Fibroblast of lung (primary cell): ENCODE measurements at regions not wholly inside any gene's neighbourhood (a gene's known extent, or its start where the extent isn't known, plus 50 kb on each side); places are given as distances from the start of the nearest gene placed in this dataset.

ENCODE experiments used
- DNase-seq, 2 donors: peaks; one replicate each; pipeline versions ENCODE4 v3.0.0 to v3.0.0-alpha.2; 2010; ENCODE audit warnings: low read depth in 2 of 2
- H2AFZ ChIP-seq: 2 replicates; pipeline ENCODE4 v1.5.1; 2012; ENCODE audit warnings: low read length, control low read depth, inconsistent platforms
- H3K27ac ChIP-seq: 2 replicates; pipeline ENCODE4 v1.5.1; 2011; ENCODE audit warnings: low read length, control low read depth; ENCODE audit not compliant: insufficient read depth
- H3K27me3 ChIP-seq: 2 replicates; pipeline ENCODE4 v1.5.1; 2011; ENCODE audit warnings: mild to moderate bottlenecking, low read length; ENCODE audit not compliant: control insufficient read depth, insufficient read depth
- H3K36me3 ChIP-seq: 2 replicates; pipeline ENCODE4 v1.5.1; 2011; ENCODE audit warnings: low read length; ENCODE audit not compliant: control insufficient read depth, insufficient read depth
- H3K4me1 ChIP-seq: 2 replicates; pipeline ENCODE4 v1.5.1; 2011; ENCODE audit warnings: low read length; ENCODE audit not compliant: control insufficient read depth, insufficient read depth; ENCODE audit errors: extremely low read depth
- H3K4me2 ChIP-seq: 2 replicates; pipeline ENCODE4 v1.5.1; 2011; ENCODE audit warnings: low read length, control low read depth; ENCODE audit not compliant: insufficient read depth; ENCODE audit errors: extremely low read depth
- H3K4me3 ChIP-seq, 4 experiments: fragments of 200-600 bp in 1 of 4; sonication (generic) in 1 of 4; replicated peaks in 1 of 4; 2 replicates each; pipeline ENCODE4 v1.5.1; 2011 to 2016; ENCODE audit warnings: low read length in 4 of 4, low read depth in 3 of 4, mild to moderate bottlenecking in 3 of 4, control low read depth in 2 of 4, inconsistent platforms in 1 of 4, mixed read lengths in 1 of 4; ENCODE audit not compliant: insufficient read depth in 1 of 4; ENCODE audit errors: control extremely low read depth in 1 of 4
- H3K79me2 ChIP-seq: 2 replicates; pipeline ENCODE4 v1.5.1; 2012; ENCODE audit warnings: mild to moderate bottlenecking, low read length, inconsistent platforms; ENCODE audit not compliant: control insufficient read depth, insufficient read depth
- H3K9ac ChIP-seq: 2 replicates; pipeline ENCODE4 v1.5.1; 2011; ENCODE audit warnings: mild to moderate bottlenecking, low read length, control low read depth; ENCODE audit not compliant: insufficient read depth
- H3K9me3 ChIP-seq: 2 replicates; pipeline ENCODE4 v1.5.1; 2012; ENCODE audit warnings: low read depth, low read length; ENCODE audit not compliant: control insufficient read depth, insufficient read depth
- H4K20me1 ChIP-seq: 2 replicates; pipeline ENCODE4 v1.5.1; 2011; ENCODE audit warnings: low read length; ENCODE audit not compliant: control insufficient read depth, insufficient read depth; ENCODE audit errors: extremely low read depth
- EZH2 ChIP-seq: IDR thresholded peaks from 2 replicates; pipeline ENCODE4 v1.5.1; 2012; ENCODE audit warnings: low read length, control low read depth, mild to moderate bottlenecking; ENCODE audit errors: missing control alignments
- TF ChIP-seq, protein P1 (sequence below), 2 donors: IDR thresholded peaks in 1 of 2; conservative IDR thresholded peaks in 1 of 2; 1 replicate in 1 of 2; 2 replicates in 1 of 2; pipeline ENCODE4 v1.5.1; 2011 to 2012; ENCODE audit warnings: low read length in 2 of 2, control low read depth in 1 of 2, inconsistent platforms in 1 of 2, low read depth in 1 of 2, mild to moderate bottlenecking in 1 of 2

DNA sequence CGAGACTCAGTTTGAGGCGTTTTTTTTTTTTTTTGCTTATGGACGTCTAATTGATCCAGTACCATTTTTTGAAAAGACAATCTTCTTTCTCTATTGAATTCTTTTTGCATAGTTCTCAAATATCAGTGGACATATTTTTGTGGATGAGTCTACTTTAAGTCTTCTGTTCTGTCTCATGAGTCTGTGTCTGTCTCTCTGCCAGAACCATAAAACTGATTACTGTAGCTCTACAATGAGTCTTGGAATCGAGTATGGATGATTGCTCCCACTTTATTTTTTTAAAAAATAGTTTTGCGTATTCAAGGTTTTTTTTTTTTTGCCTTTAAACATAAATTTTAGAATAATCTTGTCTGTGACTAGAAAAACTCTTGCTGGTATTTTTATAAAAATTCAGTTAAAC lies 323.5 kb downstream of the ZNF326 start:
- no peak overlapping the region for H3K9ac ChIP-seq
- H3K27me3 ChIP-seq: no peaks in the 10 kb centered on the region
- H4K20me1 ChIP-seq: no peaks in the 10 kb centered on the region
- no peak overlapping the region for H3K4me2 ChIP-seq
- H3K9me3 ChIP-seq: no peaks in the 10 kb centered on the region
- H3K27ac ChIP-seq: no peak overlapping the region
- H3K36me3 ChIP-seq: no peaks in the 10 kb centered on the region
- H3K4me3 ChIP-seq: no peak overlapping the region
- H3K4me1 ChIP-seq: no peaks in the 10 kb centered on the region
- TF ChIP-seq EZH2: no peak
- TF ChIP-seq, protein P1, sequence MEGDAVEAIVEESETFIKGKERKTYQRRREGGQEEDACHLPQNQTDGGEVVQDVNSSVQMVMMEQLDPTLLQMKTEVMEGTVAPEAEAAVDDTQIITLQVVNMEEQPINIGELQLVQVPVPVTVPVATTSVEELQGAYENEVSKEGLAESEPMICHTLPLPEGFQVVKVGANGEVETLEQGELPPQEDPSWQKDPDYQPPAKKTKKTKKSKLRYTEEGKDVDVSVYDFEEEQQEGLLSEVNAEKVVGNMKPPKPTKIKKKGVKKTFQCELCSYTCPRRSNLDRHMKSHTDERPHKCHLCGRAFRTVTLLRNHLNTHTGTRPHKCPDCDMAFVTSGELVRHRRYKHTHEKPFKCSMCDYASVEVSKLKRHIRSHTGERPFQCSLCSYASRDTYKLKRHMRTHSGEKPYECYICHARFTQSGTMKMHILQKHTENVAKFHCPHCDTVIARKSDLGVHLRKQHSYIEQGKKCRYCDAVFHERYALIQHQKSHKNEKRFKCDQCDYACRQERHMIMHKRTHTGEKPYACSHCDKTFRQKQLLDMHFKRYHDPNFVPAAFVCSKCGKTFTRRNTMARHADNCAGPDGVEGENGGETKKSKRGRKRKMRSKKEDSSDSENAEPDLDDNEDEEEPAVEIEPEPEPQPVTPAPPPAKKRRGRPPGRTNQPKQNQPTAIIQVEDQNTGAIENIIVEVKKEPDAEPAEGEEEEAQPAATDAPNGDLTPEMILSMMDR (conservative IDR thresholded peaks at IDR 0.05 in 1 of 2, IDR thresholded peaks at IDR 0.05 in 1 of 2; ENCODE audit: low read depth in 1 of 2, low read length in 2 of 2): no peak
- no peak overlapping the region for H2AFZ ChIP-seq
- no peaks in the 10 kb centered on the region for H3K79me2 ChIP-seq
- DNase-seq: no peak

DNA sequence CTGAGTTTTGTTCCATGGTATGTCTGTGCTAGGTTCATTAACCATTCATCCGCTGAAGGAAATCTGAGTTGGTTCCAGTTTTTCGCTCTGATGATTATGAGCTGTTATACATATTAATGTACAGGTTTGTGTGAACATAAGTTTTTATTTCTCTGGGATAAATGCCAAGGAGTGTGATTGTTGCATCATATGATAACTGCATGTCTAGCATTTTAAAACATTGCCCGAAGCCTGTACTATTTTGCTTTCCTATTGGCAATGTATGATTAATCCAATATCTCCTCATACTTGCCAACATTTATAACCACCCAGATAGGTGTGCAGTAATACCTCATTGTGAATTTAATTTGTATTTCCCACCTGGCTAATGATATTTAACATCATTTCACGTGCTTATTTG lies 322.7 kb downstream of the ZNF326 start:
- Histone ChIP-seq H3K4me2 (no peak overlapping the region), H3K4me1 (no peaks in the 10 kb centered on the region), H3K4me3 (no peak overlapping the region), H3K9ac (no peak overlapping the region), H3K27ac (no peak overlapping the region), H3K79me2 (no peaks in the 10 kb centered on the region), H4K20me1 (no peaks in the 10 kb centered on the region), H3K27me3 (no peaks in the 10 kb centered on the region), H3K36me3 (no peaks in the 10 kb centered on the region), H3K9me3 (no peaks in the 10 kb centered on the region), H2AFZ (no peak overlapping the region)
- TF ChIP-seq, protein P1 (conservative IDR thresholded peaks at IDR 0.05 in 1 of 2, IDR thresholded peaks at IDR 0.05 in 1 of 2; ENCODE audit: low read depth in 1 of 2, low read length in 2 of 2): no peak
- no peak for TF ChIP-seq EZH2
- DNase-seq: no peak

DNA sequence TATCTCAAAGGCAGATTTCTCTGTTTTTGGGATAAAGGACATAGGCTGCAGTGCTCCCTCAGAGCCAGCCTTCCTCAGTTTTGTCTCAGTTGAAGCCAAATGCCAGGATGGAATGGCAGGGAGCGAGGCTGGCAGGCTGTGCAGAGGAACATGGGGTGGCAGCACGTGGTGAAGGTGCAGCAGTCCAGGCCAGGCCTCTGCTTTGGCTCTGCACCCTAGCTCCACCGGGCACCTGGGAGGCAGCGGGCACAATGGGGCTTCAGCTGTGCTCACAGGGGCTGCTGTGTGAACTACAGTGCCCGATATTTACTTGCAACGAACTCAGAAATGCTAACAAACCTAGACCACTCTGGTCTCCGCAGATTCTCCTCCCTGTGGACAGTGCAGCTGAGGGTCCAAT lies 319.6 kb downstream of the ZNF326 start:
- Histone ChIP-seq H3K27me3 (no peaks in the 10 kb centered on the region), H4K20me1 (no peaks in the 10 kb centered on the region), H3K79me2 (no peaks in the 10 kb centered on the region), H3K4me2 (no peak overlapping the region), H3K9me3 (no peaks in the 10 kb centered on the region), H3K4me1 (no peaks in the 10 kb centered on the region), H3K4me3 (no peak overlapping the region), H3K9ac (no peak overlapping the region), H3K27ac (no peak overlapping the region), H3K36me3 (no peaks in the 10 kb centered on the region), H2AFZ (no peak overlapping the region)
- DNase-seq: no peak
- TF ChIP-seq, protein P1 (conservative IDR thresholded peaks at IDR 0.05 in 1 of 2, IDR thresholded peaks at IDR 0.05 in 1 of 2; ENCODE audit: low read depth in 1 of 2, low read length in 2 of 2): no peak
